BLaER1 treated with 17β-estradiol and CSF1 and Interleukin-3, amounts not matched to agents 10 nM and 100 nM (cell line): ENCODE measurements at regions not wholly inside any gene's neighbourhood (a gene's known extent, or its start where the extent isn't known, plus 50 kb on each side); places are given as distances from the start of the nearest gene placed in this dataset.

Source experiments
- H3K27ac ChIP-seq, 11 experiments: shearing (Covaris generic); formaldehyde crosslinking; 2 replicates each; pipeline ENCODE4 v1.8.1; 2022
- H3K27me3 ChIP-seq, 11 experiments: shearing (Covaris generic); formaldehyde crosslinking; 2 replicates each; pipeline ENCODE4 v1.8.1; 2022
- H3K36me3 ChIP-seq, 11 experiments: shearing (Covaris generic); formaldehyde crosslinking; 2 replicates each; pipeline ENCODE4 v1.8.1; 2022
- H3K4me1 ChIP-seq, 10 experiments: shearing (Covaris generic); formaldehyde crosslinking; 2 replicates each; pipeline ENCODE4 v1.8.1; 2022
- H3K4me2 ChIP-seq, 11 experiments: shearing (Covaris generic); formaldehyde crosslinking; 2 replicates each; pipeline ENCODE4 v1.8.1; 2022
- H3K4me3 ChIP-seq, 10 experiments: shearing (Covaris generic); formaldehyde crosslinking; 2 replicates each; pipeline ENCODE4 v1.8.1; 2022
- H3K9ac ChIP-seq, 11 experiments: shearing (Covaris generic); formaldehyde crosslinking; 2 replicates each; pipeline ENCODE4 v1.8.1; 2022
- H3K9me3 ChIP-seq, 11 experiments: shearing (Covaris generic); formaldehyde crosslinking; replicated peaks in 1 of 11; 2 replicates each; pipeline ENCODE4 v1.8.1; 2022
- H4K20me1 ChIP-seq, 11 experiments: shearing (Covaris generic); formaldehyde crosslinking; 2 replicates each; pipeline ENCODE4 v1.8.1; 2022
- Cebpa-rat ChIP-seq, 11 experiments: shearing (Covaris generic); IDR thresholded peaks; 2 replicates each; pipeline ENCODE4 v1.8.1; 2022

DNA sequence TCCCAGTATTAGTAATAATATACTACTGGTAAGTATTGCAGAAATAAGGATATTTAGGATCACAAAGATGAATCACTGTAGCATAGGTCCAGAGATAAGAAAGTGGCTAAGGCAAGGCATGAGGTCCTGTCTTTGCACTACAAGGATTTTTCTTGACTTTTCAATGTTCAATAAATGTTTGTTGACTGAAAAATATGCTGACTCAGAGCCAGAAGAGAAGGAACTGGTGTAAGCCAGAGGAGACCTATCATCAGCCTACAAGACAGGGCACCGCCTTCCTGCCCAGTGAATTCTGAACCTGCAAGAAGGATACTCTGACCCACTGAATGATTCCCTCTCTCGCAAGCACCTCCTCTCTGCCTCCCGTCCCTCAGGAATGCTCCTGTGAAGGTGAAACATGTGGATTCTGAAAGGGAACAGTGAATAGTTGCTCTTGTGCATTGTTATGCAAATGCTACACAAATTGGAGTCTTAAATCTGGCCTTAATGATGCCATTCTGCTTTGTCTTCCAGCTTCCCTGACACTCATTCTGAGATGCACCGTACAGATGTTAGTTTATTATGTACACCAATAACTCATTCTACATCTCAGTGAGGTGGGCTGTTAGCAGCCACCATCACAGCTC is 540.0 kb downstream of the OMA1 start:
- Histone ChIP-seq H3K36me3 (no peaks in the 10 kb centered on the region), H3K4me3 (no peak overlapping the region), H3K9ac (no peak overlapping the region), H3K27me3 (no peaks in the 10 kb centered on the region), H3K9me3 (peaks cover 0 to 31% (median 13%) of the 10 kb centered on the region in 11 experiments; a peak in 11 of 22 replicates), H3K4me1 (peaks cover 0 to 66% (median 50%) of the 10 kb centered on the region in 10 experiments; a peak in 15 of 20 replicates), H3K27ac (0 out of 22 replicates have a peak overlapping the region, but pooled peaks of 1 of the 11 experiments have one; percentile 37), H4K20me1 (no peaks in the 10 kb centered on the region), H3K4me2 (peak overlapping the region in 6 of 11 experiments; percentile 63 to 73 (median 67); a peak in 9 of 22 replicates)
- no peak for TF ChIP-seq Cebpa-rat (IDR thresholded peaks at IDR 0.05)

DNA sequence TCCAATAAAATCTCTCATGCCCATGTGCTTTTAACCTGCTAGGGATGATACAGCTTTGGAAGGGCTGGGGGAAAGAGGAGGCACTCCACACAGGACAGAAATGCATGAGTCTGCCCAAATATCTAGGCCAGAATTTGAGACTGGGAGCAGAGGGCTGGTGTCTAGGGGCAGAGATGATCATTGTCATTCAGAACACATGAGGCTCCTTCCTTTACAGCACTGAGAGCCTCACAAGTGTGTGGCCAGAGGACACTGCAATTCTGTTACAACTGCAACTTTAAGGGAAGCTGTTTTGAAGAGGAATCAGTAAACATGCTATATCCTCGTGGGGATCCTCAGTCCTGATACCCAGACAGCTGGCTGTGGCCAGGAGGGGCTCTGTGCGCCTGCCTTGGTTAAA is 541.3 kb downstream of the OMA1 start:
- no peaks in the 10 kb centered on the region for H4K20me1 ChIP-seq
- peak overlapping the region in 9 of 11 experiments; percentile 12 to 73 (median 63); a peak in 17 of 22 replicates for H3K4me2 ChIP-seq
- peaks cover 0 to 25% (median 4%) of the 10 kb centered on the region in 11 experiments; a peak in 9 of 22 replicates for H3K9me3 ChIP-seq
- H3K27ac ChIP-seq: peak overlapping the region in 2 of 11 experiments; percentile 19 to 38; a peak in 2 of 22 replicates
- H3K4me3 ChIP-seq: no peak overlapping the region
- TF ChIP-seq Cebpa-rat (IDR thresholded peaks at IDR 0.05): no peak
- no peaks in the 10 kb centered on the region for H3K27me3 ChIP-seq
- H3K9ac ChIP-seq: peak overlapping the region in 1 of 11 experiments; percentile 30; a peak in 1 of 22 replicates
- peaks cover 0 to 75% (median 55%) of the 10 kb centered on the region in 10 experiments; a peak in 15 of 20 replicates for H3K4me1 ChIP-seq
- no peaks in the 10 kb centered on the region for H3K36me3 ChIP-seq

DNA sequence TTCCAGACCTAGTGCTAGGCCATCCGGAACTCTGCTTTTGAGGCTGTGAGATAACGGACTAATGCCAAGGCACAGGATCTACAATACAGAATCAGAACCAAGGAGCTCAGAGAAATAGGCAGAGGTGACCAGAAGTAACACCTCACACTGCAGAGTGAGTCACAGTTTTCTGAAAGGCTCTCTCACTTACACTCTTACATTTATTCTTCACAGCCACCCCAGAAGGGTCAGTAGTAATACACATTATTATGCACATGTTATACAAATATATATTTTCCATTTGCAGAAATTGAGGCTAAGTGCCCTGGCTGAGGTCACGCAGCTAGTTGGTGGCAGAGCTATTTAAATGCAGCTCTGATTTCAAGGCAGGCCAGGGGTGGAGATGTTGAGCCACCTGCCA is 542.5 kb downstream of the OMA1 start:
- H3K9me3 ChIP-seq: peaks cover 0 to 24% (median 3%) of the 10 kb centered on the region in 11 experiments; a peak in 13 of 22 replicates
- peaks cover 0 to 85% (median 55%) of the 10 kb centered on the region in 10 experiments; a peak in 15 of 20 replicates for H3K4me1 ChIP-seq
- H4K20me1 ChIP-seq: no peaks in the 10 kb centered on the region
- TF ChIP-seq Cebpa-rat (IDR thresholded peaks at IDR 0.05): no peak
- H3K9ac ChIP-seq: no peak overlapping the region
- no peaks in the 10 kb centered on the region for H3K27me3 ChIP-seq
- no peak overlapping the region for H3K4me3 ChIP-seq
- no peaks in the 10 kb centered on the region for H3K36me3 ChIP-seq
- no peak overlapping the region for H3K27ac ChIP-seq
- H3K4me2 ChIP-seq: peak overlapping the region in 8 of 11 experiments; percentile 36 to 73 (median 64); a peak in 16 of 22 replicates

DNA sequence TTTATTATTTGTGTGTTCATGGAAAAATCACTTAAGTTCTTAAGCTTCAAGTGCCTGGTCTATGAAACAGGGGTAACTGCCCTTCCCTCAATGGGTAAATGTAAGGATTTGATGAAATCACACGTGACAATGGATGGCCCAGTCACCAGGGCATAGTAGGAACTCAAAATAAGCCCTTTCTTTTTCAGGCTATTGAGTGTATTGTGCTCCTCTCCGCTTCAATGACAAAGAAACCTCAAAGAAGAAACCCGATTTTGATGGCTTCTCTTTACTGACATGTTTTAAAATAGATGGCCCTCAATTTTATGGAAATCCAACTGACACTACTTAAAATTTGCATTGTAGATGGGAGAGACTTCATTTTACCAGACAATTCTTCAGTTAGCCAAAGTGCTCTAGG is 543.5 kb downstream of the OMA1 start:
- H3K27ac ChIP-seq: no peak overlapping the region
- H3K27me3 ChIP-seq: no peaks in the 10 kb centered on the region
- no peak overlapping the region for H3K9ac ChIP-seq
- H3K36me3 ChIP-seq: peaks cover 0 to 1% (median 0%) of the 10 kb centered on the region in 11 experiments; a peak in 2 of 22 replicates
- TF ChIP-seq Cebpa-rat (IDR thresholded peaks at IDR 0.05): no peak
- H3K9me3 ChIP-seq: peaks cover 8 to 24% (median 13%) of the 10 kb centered on the region in 11 experiments
- peaks cover 0 to 86% (median 55%) of the 10 kb centered on the region in 10 experiments; a peak in 15 of 20 replicates for H3K4me1 ChIP-seq
- H4K20me1 ChIP-seq: no peaks in the 10 kb centered on the region
- H3K4me2 ChIP-seq: peak overlapping the region in 8 of 11 experiments; percentile 36 to 73 (median 64); a peak in 14 of 22 replicates
- no peak overlapping the region for H3K4me3 ChIP-seq

DNA sequence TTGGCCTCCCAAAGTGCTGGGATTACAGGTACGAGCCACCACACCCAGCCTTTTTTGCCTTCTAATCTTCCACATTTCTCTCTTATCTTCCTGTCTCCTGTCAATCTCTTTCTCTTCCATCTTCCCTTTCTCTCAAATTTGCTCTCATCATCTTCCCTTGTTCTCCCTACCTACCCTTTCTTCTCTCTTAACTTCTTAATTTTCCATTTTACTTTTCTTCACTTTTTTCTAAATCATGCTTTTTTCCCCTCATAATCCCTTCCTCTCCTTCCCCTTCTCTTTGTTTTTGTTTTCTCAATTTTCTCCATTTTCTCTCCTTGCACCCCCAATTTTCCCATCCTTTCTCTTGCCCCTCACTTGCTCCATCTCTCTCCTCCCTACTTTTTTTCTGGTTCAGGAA is 545.7 kb downstream of the OMA1 start:
- H3K27me3 ChIP-seq: no peaks in the 10 kb centered on the region
- no peak overlapping the region for H3K27ac ChIP-seq
- peak overlapping the region in 4 of 11 experiments; percentile 16 to 73 (median 28); a peak in 5 of 22 replicates for H3K4me2 ChIP-seq

DNA sequence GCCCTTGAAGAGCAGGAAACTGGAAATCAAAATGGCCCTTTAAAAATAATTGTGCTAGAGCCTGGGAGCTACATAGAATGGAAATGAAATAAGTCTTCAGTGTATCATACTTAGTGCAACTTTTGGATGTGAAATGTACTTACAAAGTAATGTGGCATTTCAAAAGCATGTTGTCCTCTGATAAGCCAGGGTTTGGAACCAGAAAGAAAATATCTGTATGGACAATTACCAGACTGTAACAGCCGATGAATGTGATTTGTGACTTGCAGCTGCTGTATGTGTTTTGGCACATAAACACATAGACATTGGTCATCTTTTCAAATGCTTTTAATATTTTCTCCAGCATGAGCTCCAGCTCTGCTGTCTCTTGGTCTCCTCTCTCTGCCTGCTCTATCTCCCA is 546.4 kb downstream of the OMA1 start:
- peaks cover 28 to 51% (median 39%) of the 10 kb centered on the region in 11 experiments for H3K9me3 ChIP-seq
- H3K4me1 ChIP-seq: peaks cover 0 to 61% (median 37%) of the 10 kb centered on the region in 10 experiments; a peak in 15 of 20 replicates
- H3K27ac ChIP-seq: no peak overlapping the region
- H4K20me1 ChIP-seq: no peaks in the 10 kb centered on the region
- peak overlapping the region in 4 of 11 experiments; percentile 23 to 39 (median 29); a peak in 7 of 22 replicates for H3K4me2 ChIP-seq
- H3K9ac ChIP-seq: no peak overlapping the region
- H3K36me3 ChIP-seq: peaks cover 0 to 9% (median 0%) of the 10 kb centered on the region in 11 experiments; a peak in 3 of 22 replicates
- H3K27me3 ChIP-seq: no peaks in the 10 kb centered on the region
- no peak overlapping the region for H3K4me3 ChIP-seq
- TF ChIP-seq Cebpa-rat (IDR thresholded peaks at IDR 0.05): no peak

More for the DNA sequence above, 545.7 kb downstream of the OMA1 start:
- TF ChIP-seq Cebpa-rat (IDR thresholded peaks at IDR 0.05): no peak
- Histone ChIP-seq H3K4me1 (peaks cover 0 to 67% (median 43%) of the 10 kb centered on the region in 10 experiments; a peak in 15 of 20 replicates), H3K9ac (no peak overlapping the region), H3K4me3 (no peak overlapping the region), H3K36me3 (peaks cover 0 to 9% (median 0%) of the 10 kb centered on the region in 11 experiments; a peak in 3 of 22 replicates), H4K20me1 (no peaks in the 10 kb centered on the region), H3K9me3 (peaks cover 28 to 44% (median 35%) of the 10 kb centered on the region in 11 experiments)

DNA sequence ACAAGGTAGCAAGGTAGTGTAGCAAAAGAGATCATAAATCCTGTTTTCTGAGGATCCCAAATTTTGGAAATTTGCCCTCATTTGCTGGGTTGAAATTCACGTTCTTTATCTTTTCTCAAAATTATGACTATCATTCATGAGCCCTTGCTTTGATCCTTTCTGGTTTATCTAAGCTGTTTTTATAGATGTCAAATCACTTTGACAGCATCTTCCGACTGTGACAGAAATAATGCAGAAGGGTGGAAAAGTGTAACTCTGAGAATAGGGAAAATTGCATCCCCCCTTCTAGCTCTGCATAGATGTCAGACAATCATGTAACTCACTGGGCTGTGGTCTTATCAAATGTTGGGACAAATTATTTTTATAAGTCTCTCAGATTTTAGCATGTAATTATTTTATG is 550.1 kb downstream of the OMA1 start:
- no peak overlapping the region for H3K4me2 ChIP-seq

DNA sequence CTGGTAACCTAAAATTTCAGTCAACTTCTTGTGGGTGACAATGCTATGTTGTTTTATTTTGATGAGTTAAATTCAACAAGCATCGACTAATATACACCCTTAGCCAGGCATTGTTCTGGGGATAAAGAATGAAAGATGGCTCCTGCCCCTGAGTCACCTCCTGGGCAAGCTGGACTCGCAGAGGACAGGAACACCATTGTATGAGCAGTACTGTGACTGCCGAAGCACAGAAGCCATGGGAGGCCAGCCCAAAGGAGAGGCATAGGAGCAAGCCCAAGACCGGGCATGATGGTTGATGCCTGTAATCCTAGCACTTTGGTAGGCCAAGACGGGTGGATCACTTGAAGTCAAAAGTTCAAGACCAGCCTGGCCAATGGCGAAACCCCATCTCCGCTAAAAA is 555.2 kb downstream of the OMA1 start:
- Histone ChIP-seq H3K4me1 (peaks cover 11 to 76% (median 54%) of the 10 kb centered on the region in 10 experiments), H3K4me3 (no peak overlapping the region), H3K9ac (no peak overlapping the region), H4K20me1 (no peaks in the 10 kb centered on the region), H3K36me3 (no peaks in the 10 kb centered on the region), H3K4me2 (no peak overlapping the region), H3K9me3 (peaks cover 2 to 43% (median 18%) of the 10 kb centered on the region in 11 experiments; a peak in 21 of 22 replicates), H3K27me3 (no peaks in the 10 kb centered on the region), H3K27ac (no peak overlapping the region)
- TF ChIP-seq Cebpa-rat (IDR thresholded peaks at IDR 0.05): no peak

More for the DNA sequence above, 550.1 kb downstream of the OMA1 start:
- no peak overlapping the region for H3K27ac ChIP-seq
- H4K20me1 ChIP-seq: no peaks in the 10 kb centered on the region
- H3K36me3 ChIP-seq: peaks cover 0 to 9% (median 0%) of the 10 kb centered on the region in 11 experiments; a peak in 3 of 22 replicates
- H3K9me3 ChIP-seq: peaks cover 28 to 64% (median 43%) of the 10 kb centered on the region in 11 experiments
- H3K4me3 ChIP-seq: no peak overlapping the region
- TF ChIP-seq Cebpa-rat (IDR thresholded peaks at IDR 0.05): no peak
- no peaks in the 10 kb centered on the region for H3K27me3 ChIP-seq
- peaks cover 0 to 53% (median 25%) of the 10 kb centered on the region in 10 experiments; a peak in 12 of 20 replicates for H3K4me1 ChIP-seq
- H3K9ac ChIP-seq: no peak overlapping the region

DNA sequence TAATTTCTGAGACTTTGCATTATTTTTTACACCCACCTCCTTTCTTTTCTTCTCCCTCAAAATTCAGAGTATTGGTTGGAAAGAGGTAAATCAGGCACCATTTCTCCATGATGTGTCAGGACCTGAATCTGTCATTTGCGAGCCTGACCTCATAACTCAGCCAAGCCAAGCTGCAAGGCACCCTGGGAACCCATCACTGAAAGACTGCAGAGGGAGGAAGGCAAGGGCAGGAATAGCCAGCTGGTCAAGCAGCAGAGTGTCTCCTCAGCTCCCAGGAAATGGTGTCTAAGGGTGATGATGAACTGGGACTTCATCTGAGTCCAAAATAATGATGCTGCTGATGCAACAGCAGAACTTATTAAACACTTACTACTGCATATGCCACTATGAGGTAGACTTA is 556.6 kb downstream of the OMA1 start:
- Histone ChIP-seq H3K4me2 (peak overlapping the region in 4 of 11 experiments; percentile 67 to 88 (median 72); a peak in 6 of 22 replicates), H3K27me3 (no peaks in the 10 kb centered on the region), H3K4me1 (peaks cover 16 to 86% (median 62%) of the 10 kb centered on the region in 10 experiments), H3K9ac (no peak overlapping the region), H4K20me1 (no peaks in the 10 kb centered on the region), H3K4me3 (no peak overlapping the region), H3K36me3 (no peaks in the 10 kb centered on the region), H3K9me3 (peaks cover 0 to 38% (median 6%) of the 10 kb centered on the region in 11 experiments; a peak in 12 of 22 replicates), H3K27ac (no peak overlapping the region)
- TF ChIP-seq Cebpa-rat (IDR thresholded peaks at IDR 0.05): no peak
